ENCODE measurements at regions not wholly inside any gene's neighbourhood (a gene's known extent, or its start where the extent isn't known, plus 50 kb on each side); places are given as distances from the start of the nearest gene placed in this dataset.

DNA sequence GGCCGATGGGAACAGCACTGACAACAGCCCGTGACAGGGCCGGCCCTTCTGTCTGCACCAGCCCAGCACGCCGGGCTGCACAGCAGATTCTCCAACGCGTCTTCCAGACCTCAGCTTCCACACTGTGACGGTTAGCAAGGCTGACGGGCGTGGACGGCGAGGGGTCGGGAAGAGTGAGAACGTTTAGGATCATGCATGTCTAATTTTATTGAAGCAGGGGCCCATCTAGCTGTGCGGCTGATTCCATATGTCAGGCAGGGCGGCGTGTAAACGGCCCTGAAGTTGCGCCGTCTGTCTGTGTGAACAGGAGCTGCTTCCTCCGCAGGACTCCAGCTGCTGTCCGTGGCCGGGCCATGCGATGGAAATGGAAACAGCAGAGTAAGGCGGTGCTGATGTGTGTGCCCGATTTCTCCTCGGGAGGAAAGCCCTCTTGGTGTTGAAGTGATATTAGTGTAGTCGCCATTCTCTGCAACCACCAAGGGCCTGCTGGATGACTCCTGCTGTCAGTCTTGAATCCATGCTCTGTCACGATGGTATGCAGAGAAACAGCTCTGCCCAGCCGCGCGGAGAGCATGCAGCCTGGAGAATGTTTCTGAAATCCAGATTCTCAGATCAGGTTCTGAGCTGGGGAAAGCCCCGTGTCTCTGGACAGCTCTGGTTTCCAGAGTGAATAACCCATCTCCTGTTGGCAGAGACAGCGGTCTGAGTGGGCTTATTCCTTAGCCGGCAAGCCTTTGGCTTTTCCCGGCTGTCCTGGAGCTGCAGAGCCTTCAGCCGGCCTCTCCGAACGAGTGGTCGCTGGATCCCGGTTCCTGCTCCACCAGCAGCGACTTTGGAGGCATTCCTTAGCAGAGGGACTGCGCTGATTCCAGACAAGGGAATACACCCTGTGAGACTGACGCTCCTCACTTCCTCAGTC, 158.1 kb upstream of the UBE3A start:
- TF ChIP-seq, protein P1, sequence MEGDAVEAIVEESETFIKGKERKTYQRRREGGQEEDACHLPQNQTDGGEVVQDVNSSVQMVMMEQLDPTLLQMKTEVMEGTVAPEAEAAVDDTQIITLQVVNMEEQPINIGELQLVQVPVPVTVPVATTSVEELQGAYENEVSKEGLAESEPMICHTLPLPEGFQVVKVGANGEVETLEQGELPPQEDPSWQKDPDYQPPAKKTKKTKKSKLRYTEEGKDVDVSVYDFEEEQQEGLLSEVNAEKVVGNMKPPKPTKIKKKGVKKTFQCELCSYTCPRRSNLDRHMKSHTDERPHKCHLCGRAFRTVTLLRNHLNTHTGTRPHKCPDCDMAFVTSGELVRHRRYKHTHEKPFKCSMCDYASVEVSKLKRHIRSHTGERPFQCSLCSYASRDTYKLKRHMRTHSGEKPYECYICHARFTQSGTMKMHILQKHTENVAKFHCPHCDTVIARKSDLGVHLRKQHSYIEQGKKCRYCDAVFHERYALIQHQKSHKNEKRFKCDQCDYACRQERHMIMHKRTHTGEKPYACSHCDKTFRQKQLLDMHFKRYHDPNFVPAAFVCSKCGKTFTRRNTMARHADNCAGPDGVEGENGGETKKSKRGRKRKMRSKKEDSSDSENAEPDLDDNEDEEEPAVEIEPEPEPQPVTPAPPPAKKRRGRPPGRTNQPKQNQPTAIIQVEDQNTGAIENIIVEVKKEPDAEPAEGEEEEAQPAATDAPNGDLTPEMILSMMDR (conservative IDR thresholded peaks at IDR 0.05 in 1 of 2, IDR thresholded peaks at IDR 0.05 in 1 of 2; ENCODE audit: extremely low read depth in 1 of 2, insufficient read depth in 1 of 2, low read depth in 1 of 2, low read length in 2 of 2), result no peak
- no peak for TF ChIP-seq EZH2 (IDR thresholded peaks at IDR 0.05; ENCODE audit: borderline replicate concordance, low read length)
